Right renal cortex interstitium (tissue), 3 donors: ENCODE measurements at regions not wholly inside any gene's neighbourhood (a gene's known extent, or its start where the extent isn't known, plus 50 kb on each side); places are given as distances from the start of the nearest gene placed in this dataset.

ENCODE experiments used
- DNase-seq, 3 donors: peaks; one replicate each; pipeline ENCODE4 v3.0.0-alpha.2; 2013; ENCODE audit warnings: low read depth in 3 of 3, low spot score in 2 of 3

GRCh38 chr6:18752278-18753068 is 365.3 kb downstream of the RNF144B start:
- DNase-seq = no peak

- no peak for DNase-seq
Measured at GRCh38 chr6:18753076-18753475, 365.9 kb downstream of the RNF144B start.

- DNase-seq = no peak
Measured at GRCh38 chr6:18763086-18763485, 375.9 kb downstream of the RNF144B start.

- no peak for DNase-seq
Measured at GRCh38 chr6:18784794-18785193, 397.6 kb downstream of the RNF144B start.

GRCh38 chr6:18785810-18786490 is 398.8 kb downstream of the RNF144B start:
- no peak for DNase-seq

- no peak for DNase-seq
Measured at GRCh38 chr6:18792866-18793265, 405.7 kb downstream of the RNF144B start.

GRCh38 chr6:18795726-18796125 is 408.6 kb downstream of the RNF144B start:
- DNase-seq = no peak

GRCh38 chr6:18820725-18821124 is 433.6 kb downstream of the RNF144B start:
- no peak for DNase-seq

GRCh38 chr6:18823782-18824386 is 436.7 kb downstream of the RNF144B start:
- no peak for DNase-seq

GRCh38 chr6:18829272-18829870 is 442.2 kb downstream of the RNF144B start:
- no peak for DNase-seq

GRCh38 chr6:18835976-18836375 is 448.8 kb downstream of the RNF144B start:
- no peak for DNase-seq

GRCh38 chr6:18837013-18837412 is 449.9 kb downstream of the RNF144B start:
- DNase-seq = no peak

GRCh38 chr6:18842534-18842933 is 455.4 kb downstream of the RNF144B start:
- DNase-seq = no peak

- DNase-seq = no peak
Measured at GRCh38 chr6:18845896-18846295, 458.7 kb downstream of the RNF144B start.

- DNase-seq = no peak
Measured at GRCh38 chr6:18846327-18846726, 459.2 kb downstream of the RNF144B start.

- DNase-seq = no peak
Measured at GRCh38 chr6:18861204-18861603, 474.1 kb downstream of the RNF144B start.

GRCh38 chr6:18883268-18883667 is 496.1 kb downstream of the RNF144B start:
- no peak for DNase-seq

GRCh38 chr6:18883851-18884250 is 496.7 kb downstream of the RNF144B start:
- no peak for DNase-seq

GRCh38 chr6:18893540-18894269 is 506.6 kb downstream of the RNF144B start:
- DNase-seq = no peak

GRCh38 chr6:18897350-18897749 is 510.2 kb downstream of the RNF144B start:
- no peak for DNase-seq

- DNase-seq = no peak
Measured at GRCh38 chr6:18904681-18905080, 517.5 kb downstream of the RNF144B start.
